Kidney epithelial cell (primary cell): ENCODE measurements at regions not wholly inside any gene's neighbourhood (a gene's known extent, or its start where the extent isn't known, plus 50 kb on each side); places are given as distances from the start of the nearest gene placed in this dataset.
"Not testable (repeated sequence)": the region's sequence is repeated elsewhere in the genome, so short reads cannot be mapped to it uniquely, and the experiment has no call there.

Experiments used
- DNase-seq: peaks from one replicate; pipeline ENCODE4 v3.0.0-alpha.2; 2010; ENCODE audit warnings: low read depth
- H3K27me3 ChIP-seq: 2 replicates; pipeline ENCODE4 v1.6.0; 2011; ENCODE audit warnings: low read length; ENCODE audit not compliant: control insufficient read depth, insufficient read depth
- H3K36me3 ChIP-seq: 2 replicates; pipeline ENCODE4 v1.5.1; 2011; ENCODE audit warnings: low read length; ENCODE audit not compliant: control insufficient read depth, insufficient read depth
- H3K4me3 ChIP-seq: 2 replicates; pipeline ENCODE4 v1.5.1; 2011; ENCODE audit warnings: low read depth, mild to moderate bottlenecking, control low read depth, low read length
- TF ChIP-seq, protein P1 (sequence below): IDR thresholded peaks from 2 replicates; pipeline ENCODE4 v1.5.1; 2011; ENCODE audit warnings: mild to moderate bottlenecking, moderate library complexity, low read length, control low read depth, inconsistent platforms; ENCODE audit not compliant: insufficient read depth, poor library complexity, severe bottlenecking

- no peaks in the 10 kb centered on the region for H3K27me3 ChIP-seq
- TF ChIP-seq, protein P1, sequence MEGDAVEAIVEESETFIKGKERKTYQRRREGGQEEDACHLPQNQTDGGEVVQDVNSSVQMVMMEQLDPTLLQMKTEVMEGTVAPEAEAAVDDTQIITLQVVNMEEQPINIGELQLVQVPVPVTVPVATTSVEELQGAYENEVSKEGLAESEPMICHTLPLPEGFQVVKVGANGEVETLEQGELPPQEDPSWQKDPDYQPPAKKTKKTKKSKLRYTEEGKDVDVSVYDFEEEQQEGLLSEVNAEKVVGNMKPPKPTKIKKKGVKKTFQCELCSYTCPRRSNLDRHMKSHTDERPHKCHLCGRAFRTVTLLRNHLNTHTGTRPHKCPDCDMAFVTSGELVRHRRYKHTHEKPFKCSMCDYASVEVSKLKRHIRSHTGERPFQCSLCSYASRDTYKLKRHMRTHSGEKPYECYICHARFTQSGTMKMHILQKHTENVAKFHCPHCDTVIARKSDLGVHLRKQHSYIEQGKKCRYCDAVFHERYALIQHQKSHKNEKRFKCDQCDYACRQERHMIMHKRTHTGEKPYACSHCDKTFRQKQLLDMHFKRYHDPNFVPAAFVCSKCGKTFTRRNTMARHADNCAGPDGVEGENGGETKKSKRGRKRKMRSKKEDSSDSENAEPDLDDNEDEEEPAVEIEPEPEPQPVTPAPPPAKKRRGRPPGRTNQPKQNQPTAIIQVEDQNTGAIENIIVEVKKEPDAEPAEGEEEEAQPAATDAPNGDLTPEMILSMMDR: no peak
- no peak overlapping the region for H3K4me3 ChIP-seq
- no peak for DNase-seq
- no peaks in the 10 kb centered on the region for H3K36me3 ChIP-seq
Observed at GRCh38 chr5:124507688-124508087, 238.8 kb downstream of the ZNF608 start.

- TF ChIP-seq, protein P1: no peak
- DNase-seq: no peak
- no peaks in the 10 kb centered on the region for H3K27me3 ChIP-seq
- H3K4me3 ChIP-seq: no peak overlapping the region
- no peaks in the 10 kb centered on the region for H3K36me3 ChIP-seq
Observed at GRCh38 chr5:124504081-124504916, 242.1 kb downstream of the ZNF608 start.

DNA sequence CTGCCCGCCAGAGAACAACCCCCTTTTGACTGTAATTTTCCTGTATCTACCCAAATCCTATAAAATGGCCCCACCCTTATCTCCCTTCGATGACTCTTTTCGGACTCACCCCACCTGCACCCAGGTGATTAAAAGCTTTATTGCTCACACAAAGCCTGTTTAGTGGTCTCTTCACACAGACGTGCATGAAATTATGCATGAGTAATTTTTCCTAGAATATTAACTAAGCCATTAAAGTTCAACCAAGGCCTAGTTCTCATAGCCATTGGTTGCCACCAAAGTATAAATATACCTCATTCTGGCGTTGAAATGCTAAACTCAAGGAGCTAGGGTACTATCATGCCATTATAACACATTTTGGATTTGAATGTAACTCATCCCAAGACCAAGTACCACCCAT is 243.9 kb downstream of the ZNF608 start:
- TF ChIP-seq, protein P1: no peak
- no peak for DNase-seq
- Histone ChIP-seq H3K27me3 (no peaks in the 10 kb centered on the region), H3K4me3 (no peak overlapping the region), H3K36me3 (no peaks in the 10 kb centered on the region)

GRCh38 chr5:124499818-124500217 is 246.6 kb downstream of the ZNF608 start:
- H3K27me3 ChIP-seq, DNase-seq, H3K36me3 ChIP-seq, H3K4me3 ChIP-seq: not testable (repeated sequence)

DNA sequence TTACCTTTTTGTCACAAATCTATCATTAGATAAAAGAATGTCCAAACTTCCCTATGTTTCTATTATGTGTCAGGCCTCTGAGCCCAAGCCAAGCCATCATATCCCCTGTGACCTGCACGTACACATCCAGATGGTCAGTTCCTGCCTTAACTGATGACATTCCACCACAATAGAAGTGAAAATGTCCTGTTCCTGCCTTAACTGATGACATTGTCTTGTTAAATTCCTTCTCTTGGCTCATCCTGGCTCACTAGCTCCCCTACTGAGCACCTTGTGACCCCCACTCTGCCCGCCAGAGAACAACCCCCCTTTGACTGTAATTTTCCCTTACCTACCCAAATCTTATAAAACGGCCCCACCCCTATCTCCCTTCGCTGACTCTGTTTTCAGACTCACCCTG is 249.5 kb downstream of the ZNF608 start:
- H3K4me3 ChIP-seq, DNase-seq, H3K36me3 ChIP-seq, H3K27me3 ChIP-seq: not testable (repeated sequence)

DNA sequence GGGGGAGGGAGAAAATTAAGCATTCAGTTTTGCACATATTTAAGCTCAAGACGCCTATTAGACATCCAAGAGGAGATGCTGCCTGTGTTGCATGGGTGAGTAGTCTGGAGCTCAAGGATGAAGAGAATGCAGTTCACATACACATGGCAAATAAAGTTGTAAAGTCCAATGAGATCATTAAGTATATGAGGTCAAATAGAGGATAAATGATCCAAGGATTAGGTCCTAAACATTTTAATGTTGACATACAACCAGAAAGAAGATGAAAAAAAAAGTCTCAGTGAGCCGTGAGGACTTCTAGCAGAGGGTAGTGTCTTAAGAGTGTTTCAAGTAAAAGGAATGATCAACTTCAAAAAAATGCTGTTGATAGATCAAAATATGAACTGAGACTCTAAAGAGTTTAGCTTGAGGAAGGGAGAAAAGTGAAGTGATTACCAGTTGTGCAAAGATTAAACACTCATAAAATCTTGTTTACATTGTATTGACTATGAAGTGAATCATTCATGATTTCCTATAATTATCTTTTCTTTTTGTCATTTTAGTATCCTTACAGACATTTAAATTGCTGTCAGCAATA is 251.8 kb downstream of the ZNF608 start:
- TF ChIP-seq, protein P1: no peak

More for the DNA sequence above, 251.8 kb downstream of the ZNF608 start:
- no peak for DNase-seq
- Histone ChIP-seq H3K36me3 (no peaks in the 10 kb centered on the region), H3K4me3 (no peak overlapping the region), H3K27me3 (no peaks in the 10 kb centered on the region)
